ENCODE measurements at regions not wholly inside any gene's neighbourhood (a gene's known extent, or its start where the extent isn't known, plus 50 kb on each side); places are given as distances from the start of the nearest gene placed in this dataset.

DNA sequence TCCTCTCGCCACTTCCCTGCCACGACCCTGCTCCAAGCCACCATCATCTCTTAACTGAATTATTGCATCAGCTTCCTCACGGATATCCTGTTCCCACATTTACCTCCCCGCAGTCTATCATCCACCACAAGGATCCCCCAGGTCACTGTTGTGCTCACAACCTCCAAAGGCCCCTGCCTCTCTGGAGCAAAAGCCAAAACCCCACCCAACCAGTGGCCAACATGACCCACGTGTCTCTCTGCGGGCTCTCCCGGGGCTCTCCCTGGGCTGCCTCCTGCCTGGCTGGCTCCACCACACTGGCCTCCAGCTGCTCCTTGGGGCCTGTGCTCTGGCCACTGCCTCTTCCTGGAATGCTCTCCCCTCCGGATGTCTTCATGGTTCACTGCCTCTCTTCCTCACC lies 809.3 kb downstream of the UQCRFS1 start:
- H3K4me2 ChIP-seq (ENCODE audit: insufficient read depth, low read length) = no peak overlapping the region
- no TSS peak for BruUV-seq (replicated peaks)
- ChIA-PET POLR2A (no interaction called here), CTCF (no interaction called here)
- intact Hi-C loops (cut with micrococcal nuclease) (no loop called here), dilution Hi-C loops (cut with MboI; ENCODE audit: extremely low pct_ligation_motif_present, low sequenced_read_pairs) (no loop called here)
- TF ChIP-seq GATA2 (IDR thresholded peaks at IDR 0.05; ENCODE audit: insufficient read depth, insufficient read length, low read depth, low read length) = no peak
- TF ChIP-seq, protein P1, sequence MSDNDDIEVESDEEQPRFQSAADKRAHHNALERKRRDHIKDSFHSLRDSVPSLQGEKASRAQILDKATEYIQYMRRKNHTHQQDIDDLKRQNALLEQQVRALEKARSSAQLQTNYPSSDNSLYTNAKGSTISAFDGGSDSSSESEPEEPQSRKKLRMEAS (IDR thresholded peaks at IDR 0.05; ENCODE audit: insufficient read depth, insufficient read length) = no peak
- TF ChIP-seq FOS (IDR thresholded peaks at IDR 0.05; ENCODE audit: borderline replicate concordance, insufficient read depth, low read length) = no peak
- TF ChIP-seq EZH2 (IDR thresholded peaks at IDR 0.05; ENCODE audit: borderline replicate concordance, low read depth, low read length, severe bottlenecking) = no peak
- TF ChIP-seq JUN (IDR thresholded peaks at IDR 0.05; ENCODE audit: borderline replicate concordance, insufficient read depth, insufficient read length, low read depth) = no peak
- TF ChIP-seq POLR2A (IDR thresholded peaks at IDR 0.05; ENCODE audit: low read depth, low read length) = no peak
- no peak for TF ChIP-seq MYC (IDR thresholded peaks at IDR 0.05; ENCODE audit: low read depth, low read length)
- no peak for TF ChIP-seq POLR2AphosphoS5 (IDR thresholded peaks at IDR 0.05; ENCODE audit: insufficient read depth, low read depth, low read length)
- TF ChIP-seq, protein P2, sequence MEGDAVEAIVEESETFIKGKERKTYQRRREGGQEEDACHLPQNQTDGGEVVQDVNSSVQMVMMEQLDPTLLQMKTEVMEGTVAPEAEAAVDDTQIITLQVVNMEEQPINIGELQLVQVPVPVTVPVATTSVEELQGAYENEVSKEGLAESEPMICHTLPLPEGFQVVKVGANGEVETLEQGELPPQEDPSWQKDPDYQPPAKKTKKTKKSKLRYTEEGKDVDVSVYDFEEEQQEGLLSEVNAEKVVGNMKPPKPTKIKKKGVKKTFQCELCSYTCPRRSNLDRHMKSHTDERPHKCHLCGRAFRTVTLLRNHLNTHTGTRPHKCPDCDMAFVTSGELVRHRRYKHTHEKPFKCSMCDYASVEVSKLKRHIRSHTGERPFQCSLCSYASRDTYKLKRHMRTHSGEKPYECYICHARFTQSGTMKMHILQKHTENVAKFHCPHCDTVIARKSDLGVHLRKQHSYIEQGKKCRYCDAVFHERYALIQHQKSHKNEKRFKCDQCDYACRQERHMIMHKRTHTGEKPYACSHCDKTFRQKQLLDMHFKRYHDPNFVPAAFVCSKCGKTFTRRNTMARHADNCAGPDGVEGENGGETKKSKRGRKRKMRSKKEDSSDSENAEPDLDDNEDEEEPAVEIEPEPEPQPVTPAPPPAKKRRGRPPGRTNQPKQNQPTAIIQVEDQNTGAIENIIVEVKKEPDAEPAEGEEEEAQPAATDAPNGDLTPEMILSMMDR (IDR thresholded peaks at IDR 0.05; ENCODE audit: extremely low read depth in 1 of 2, insufficient read depth in 1 of 2, low read depth in 1 of 2, low read length in 2 of 2) = no peak
- FAIRE-seq (no peak), DNase-seq (ENCODE audit: low read depth, low spot score) (no peak)
- no peak overlapping the region for H3K27ac ChIP-seq (ENCODE audit: insufficient read depth, low read depth, low read length)
- H3K36me3 ChIP-seq (ENCODE audit: control insufficient read depth in 2 of 2, extremely low read depth in 1 of 2, insufficient read depth in 2 of 2, low read length in 2 of 2) = no peaks in the 10 kb centered on the region
- H3K79me2 ChIP-seq (ENCODE audit: control insufficient read depth, insufficient read depth, low read length) = no peaks in the 10 kb centered on the region
- H3K9me3 ChIP-seq (replicated peaks; ENCODE audit: control insufficient read depth, insufficient read depth, low read length) = no peaks in the 10 kb centered on the region
- no peaks in the 10 kb centered on the region for H3K27me3 ChIP-seq (ENCODE audit: control insufficient read depth in 2 of 2, insufficient read depth in 2 of 2, low read length in 2 of 2)
- H3K4me1 ChIP-seq (ENCODE audit: control insufficient read depth, extremely low read depth, insufficient read depth, low read length) = no peaks in the 10 kb centered on the region
- H3K4me3 ChIP-seq (replicated peaks in 1 of 3; ENCODE audit: insufficient read depth in 1 of 3, low read depth in 1 of 3, low read length in 3 of 3) = no peak overlapping the region
- H4K20me1 ChIP-seq (replicated peaks; ENCODE audit: control insufficient read depth, extremely low read depth, insufficient read depth, low read length) = no peaks in the 10 kb centered on the region
- H3K9me1 ChIP-seq (replicated peaks; ENCODE audit: control insufficient read depth, extremely low read depth, insufficient read depth, low read length) = no peaks in the 10 kb centered on the region
- H3K9ac ChIP-seq (replicated peaks; ENCODE audit: extremely low read depth, insufficient read depth, low read length) = no peak overlapping the region
- no peak overlapping the region for H2AFZ ChIP-seq (ENCODE audit: low read depth, low read length)

Data from endothelial cell of umbilical vein (primary cell).